ENCODE measurements at regions not wholly inside any gene's neighbourhood (a gene's known extent, or its start where the extent isn't known, plus 50 kb on each side); places are given as distances from the start of the nearest gene placed in this dataset.

GRCh38 chr9:129399634-129399990 lies 221.3 kb downstream of the C9orf50 start:
- Histone ChIP-seq H3K4me1 (ENCODE audit: control insufficient read depth, insufficient read depth, low read length) (peaks cover 8% of the 10 kb centered on the region; the same call in 1 of the 2 replicates), H4K8ac (ENCODE audit: low read depth in 2 of 2, low read length in 2 of 2) (no peak overlapping the region), H3K18ac (ENCODE audit: low read depth, low read length) (no peak overlapping the region), H3K9me1 (ENCODE audit: insufficient read depth, low read length) (no peaks in the 10 kb centered on the region), H4K20me1 (ENCODE audit: insufficient read depth, low read length) (no peaks in the 10 kb centered on the region), H3K4me3 (ENCODE audit: insufficient read depth, low read depth, low read length) (no peak overlapping the region), H3K36me3 (ENCODE audit: control insufficient read depth, insufficient read depth, low read length) (no peaks in the 10 kb centered on the region), H2AFZ (replicated peaks; ENCODE audit: low read length, poor library complexity) (peak overlapping the region; percentile 58), H3K4me2 (ENCODE audit: low read depth, low read length) (no peak overlapping the region), H4K5ac (ENCODE audit: low read depth, low read length) (no peak overlapping the region), H3K27ac (ENCODE audit: insufficient read depth, low read length) (no peak overlapping the region), H3K14ac (replicated peaks; ENCODE audit: low read depth, low read length) (no peak overlapping the region), H2BK120ac (ENCODE audit: low read depth, low read length) (no peak overlapping the region), H3K23ac (ENCODE audit: low read depth, low read length) (no peak overlapping the region), H2AK5ac (ENCODE audit: low read depth, low read length) (no peak overlapping the region), H3K27me3 (ENCODE audit: control insufficient read depth, insufficient read depth, low read length) (peaks cover 6% of the 10 kb centered on the region), H2BK20ac (ENCODE audit: low read depth, low read length) (no peak overlapping the region), H3K79me1 (ENCODE audit: low read depth in 1 of 2, low read length in 2 of 2) (no peaks in the 10 kb centered on the region), H2BK15ac (ENCODE audit: low read depth, low read length) (no peak overlapping the region), H2AK9ac (replicated peaks; ENCODE audit: low read depth, low read length, poor library complexity) (no peak overlapping the region), H2BK5ac (ENCODE audit: low read depth, low read length, poor library complexity, severe bottlenecking) (no peak overlapping the region), H3K56ac (ENCODE audit: extremely low read depth, insufficient read depth, low read length) (no peak overlapping the region), H3K9me3 (ENCODE audit: control insufficient read depth, insufficient read depth, low read length) (no peaks in the 10 kb centered on the region), H3K9ac (ENCODE audit: low read depth, low read length) (no peak overlapping the region), H4K91ac (ENCODE audit: insufficient read depth, low read depth, low read length) (no peak overlapping the region), H3K4ac (ENCODE audit: low read depth, low read length) (no peak overlapping the region)
- intact Hi-C loops (cut with micrococcal nuclease) (no loop called here), dilution Hi-C loops (cut with HindIII; ENCODE audit: low sequenced_read_pairs, unreplicated experiment) (no loop called here), in situ Hi-C loops (cut with MboI; ENCODE audit: low sequenced_read_pairs) (no loop called here)
- WGBS, 2 experiments (ENCODE audit: extremely low coverage in 2 of 2, insufficient read length in 1 of 2): no CpG with 5 or more reads among the region's 8 CpGs
- ChIA-PET POLR2A (ENCODE audit: unreplicated experiment) (no interaction called here), CTCF (no interaction called here)
- ATAC-seq (ENCODE audit: low read depth) (no peak), DNase-seq (no peak)
- BruUV-seq (replicated peaks): no TSS peak
- TF ChIP-seq RFX5 (IDR thresholded peaks at IDR 0.05; ENCODE audit: low read depth, low read length) (no peak), CTCF (conservative IDR thresholded peaks at IDR 0.05; ENCODE audit: low read depth, low read length) (no peak), RCOR1 (IDR thresholded peaks at IDR 0.05; ENCODE audit: insufficient replicate concordance, low read length) (no peak), NFE2L2 (IDR thresholded peaks at IDR 0.05; ENCODE audit: low read depth, low read length) (no peak), MAFK (IDR thresholded peaks at IDR 0.05; ENCODE audit: low read depth, low read length) (no peak), CHD1 (IDR thresholded peaks at IDR 0.05; ENCODE audit: low read depth, low read length) (no peak), ELK1 (IDR thresholded peaks at IDR 0.05; ENCODE audit: borderline replicate concordance, low read depth, low read length) (no peak), CEBPB (IDR thresholded peaks at IDR 0.05; ENCODE audit: low read depth, low read length) (no peak), RAD21 (IDR thresholded peaks at IDR 0.05; ENCODE audit: low read length) (no peak), USF2 (IDR thresholded peaks at IDR 0.05; ENCODE audit: low read depth, low read length) (no peak), MAZ (IDR thresholded peaks at IDR 0.05; ENCODE audit: borderline replicate concordance, low read depth, low read length) (no peak), FOS (IDR thresholded peaks at IDR 0.05; ENCODE audit: low read depth, low read length) (no peak), SMC3 (IDR thresholded peaks at IDR 0.05; ENCODE audit: low read depth, low read length) (no peak), BHLHE40 (IDR thresholded peaks at IDR 0.05; ENCODE audit: low read depth, low read length) (no peak), MXI1 (IDR thresholded peaks at IDR 0.05; ENCODE audit: borderline replicate concordance, low read depth, low read length) (no peak), POLR2A (IDR thresholded peaks at IDR 0.05; ENCODE audit: low read depth, low read length) (no peak)
